D721Med (cell line): ENCODE measurements at regions not wholly inside any gene's neighbourhood (a gene's known extent, or its start where the extent isn't known, plus 50 kb on each side); places are given as distances from the start of the nearest gene placed in this dataset.

ENCODE experiments used
- DNase-seq: peaks from one replicate; pipeline ENCODE4 v3.0.0; 2011; ENCODE audit warnings: low spot score; ENCODE audit not compliant: insufficient read length
- FAIRE-seq: peaks from 2 replicates; lab custom pipeline; 2011; peaks lifted over from hg19 to GRCh38; lab: Jason Lieb, UNC
- TF ChIP-seq, protein P1 (sequence below): IDR thresholded peaks from 2 replicates; pipeline ENCODE4 v1.5.1; 2012; ENCODE audit warnings: mild to moderate bottlenecking, control low read depth; ENCODE audit not compliant: insufficient read depth; ENCODE audit errors: missing control alignments

DNA sequence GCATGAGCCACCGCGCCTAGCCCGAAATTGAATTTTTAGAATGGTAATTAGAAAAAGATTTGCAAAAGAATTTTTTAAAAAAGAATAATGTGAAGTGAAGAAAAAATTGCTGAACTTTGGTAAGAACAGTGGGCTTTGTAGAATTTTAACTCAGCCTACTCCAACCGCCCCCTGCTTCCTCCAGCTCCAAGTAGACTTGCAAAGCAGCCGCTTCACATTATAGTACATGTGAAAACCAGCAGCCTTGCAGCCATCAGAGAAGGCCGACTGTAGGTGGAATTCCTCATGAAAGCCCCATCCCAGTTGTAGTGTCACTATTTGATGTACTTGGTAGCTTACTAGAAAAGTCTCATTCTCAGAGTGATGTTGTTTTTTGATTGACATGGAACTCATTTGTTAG lies 835.6 kb downstream of the TBC1D32 start:
- TF ChIP-seq, protein P1, sequence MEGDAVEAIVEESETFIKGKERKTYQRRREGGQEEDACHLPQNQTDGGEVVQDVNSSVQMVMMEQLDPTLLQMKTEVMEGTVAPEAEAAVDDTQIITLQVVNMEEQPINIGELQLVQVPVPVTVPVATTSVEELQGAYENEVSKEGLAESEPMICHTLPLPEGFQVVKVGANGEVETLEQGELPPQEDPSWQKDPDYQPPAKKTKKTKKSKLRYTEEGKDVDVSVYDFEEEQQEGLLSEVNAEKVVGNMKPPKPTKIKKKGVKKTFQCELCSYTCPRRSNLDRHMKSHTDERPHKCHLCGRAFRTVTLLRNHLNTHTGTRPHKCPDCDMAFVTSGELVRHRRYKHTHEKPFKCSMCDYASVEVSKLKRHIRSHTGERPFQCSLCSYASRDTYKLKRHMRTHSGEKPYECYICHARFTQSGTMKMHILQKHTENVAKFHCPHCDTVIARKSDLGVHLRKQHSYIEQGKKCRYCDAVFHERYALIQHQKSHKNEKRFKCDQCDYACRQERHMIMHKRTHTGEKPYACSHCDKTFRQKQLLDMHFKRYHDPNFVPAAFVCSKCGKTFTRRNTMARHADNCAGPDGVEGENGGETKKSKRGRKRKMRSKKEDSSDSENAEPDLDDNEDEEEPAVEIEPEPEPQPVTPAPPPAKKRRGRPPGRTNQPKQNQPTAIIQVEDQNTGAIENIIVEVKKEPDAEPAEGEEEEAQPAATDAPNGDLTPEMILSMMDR = no peak

DNA sequence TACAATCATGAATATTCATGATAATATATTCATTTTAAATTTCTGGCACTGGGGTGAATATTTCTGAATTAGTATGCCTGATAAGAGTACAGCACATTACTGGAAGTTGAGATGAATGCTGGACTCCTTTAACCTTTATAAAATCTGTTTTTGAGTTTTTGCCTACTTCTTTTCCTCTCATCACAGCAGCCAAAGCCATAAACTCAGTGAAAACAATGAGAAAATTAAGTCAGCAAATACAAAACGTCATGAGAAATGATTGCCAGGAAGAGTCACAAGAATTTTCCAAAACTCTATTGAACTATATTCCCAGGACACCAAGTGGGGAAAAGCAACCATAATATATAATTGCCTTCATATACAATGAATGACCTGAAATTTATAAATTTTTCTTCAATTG lies 837.6 kb downstream of the TBC1D32 start:
- no peak for DNase-seq
- TF ChIP-seq, protein P1 = no peak
- no peak for FAIRE-seq

More for the DNA sequence above, 835.6 kb downstream of the TBC1D32 start:
- DNase-seq (no peak), FAIRE-seq (no peak)

DNA sequence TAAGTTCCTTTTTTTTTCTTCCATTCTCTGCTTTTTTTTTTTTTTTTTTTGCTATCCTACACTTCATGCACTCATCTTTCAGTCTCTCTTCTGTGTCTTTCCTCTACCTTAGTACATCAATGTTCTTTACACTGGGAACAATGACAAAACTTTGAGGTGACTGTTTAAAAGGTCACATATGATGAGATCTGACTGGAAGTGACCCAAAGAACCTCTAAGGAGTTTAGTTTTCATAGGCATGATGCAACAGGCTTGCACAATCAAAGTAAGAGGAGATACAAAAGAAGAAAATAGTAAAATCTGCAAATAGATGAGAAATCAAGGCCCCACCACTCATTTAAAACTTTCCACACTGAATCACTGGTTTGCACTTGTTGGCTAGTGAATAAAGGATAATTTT lies 840.8 kb downstream of the TBC1D32 start:
- TF ChIP-seq, protein P1 = no peak
- DNase-seq (no peak), FAIRE-seq (no peak)

DNA sequence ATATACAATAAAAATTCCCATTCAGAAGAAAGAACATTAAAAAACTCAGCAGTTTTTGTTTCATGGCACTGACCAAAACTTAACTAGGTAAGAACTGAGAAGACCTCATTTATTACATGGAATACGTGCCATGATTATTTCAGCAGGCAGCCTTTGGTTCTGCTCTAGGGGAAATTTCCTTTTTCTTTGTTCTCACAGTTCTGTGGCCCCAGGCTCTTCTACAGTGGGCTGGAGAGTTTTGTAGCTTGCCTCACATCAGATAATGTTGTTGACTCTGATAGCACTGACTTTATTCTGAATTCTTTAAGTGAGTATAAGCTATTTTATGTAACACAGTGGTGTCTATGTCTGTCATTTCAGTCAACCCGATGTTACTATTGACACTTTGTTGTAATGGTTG lies 844.3 kb downstream of the TBC1D32 start:
- DNase-seq = no peak
- FAIRE-seq = no peak
- TF ChIP-seq, protein P1 = no peak

DNA sequence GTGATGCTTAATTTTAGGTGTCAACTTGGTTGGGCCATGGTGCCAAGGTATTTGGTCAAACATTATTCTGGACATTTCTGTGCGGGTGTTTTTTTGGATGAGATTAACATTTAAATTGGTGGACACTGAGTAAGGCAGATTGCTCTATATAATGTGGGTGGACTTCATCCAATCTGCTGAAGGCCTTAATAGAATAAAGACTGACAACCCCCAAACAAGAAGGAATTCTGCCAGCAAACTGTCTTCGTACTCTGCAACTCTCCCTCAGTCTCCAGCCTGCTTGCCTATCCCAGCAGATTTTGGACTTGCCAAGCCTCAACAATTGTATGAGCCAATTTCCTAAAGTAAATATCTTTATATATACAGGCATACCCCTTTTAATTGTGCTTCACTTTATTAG lies 850.1 kb downstream of the TBC1D32 start:
- FAIRE-seq = no peak
- DNase-seq = no peak
- TF ChIP-seq, protein P1 = no peak

DNA sequence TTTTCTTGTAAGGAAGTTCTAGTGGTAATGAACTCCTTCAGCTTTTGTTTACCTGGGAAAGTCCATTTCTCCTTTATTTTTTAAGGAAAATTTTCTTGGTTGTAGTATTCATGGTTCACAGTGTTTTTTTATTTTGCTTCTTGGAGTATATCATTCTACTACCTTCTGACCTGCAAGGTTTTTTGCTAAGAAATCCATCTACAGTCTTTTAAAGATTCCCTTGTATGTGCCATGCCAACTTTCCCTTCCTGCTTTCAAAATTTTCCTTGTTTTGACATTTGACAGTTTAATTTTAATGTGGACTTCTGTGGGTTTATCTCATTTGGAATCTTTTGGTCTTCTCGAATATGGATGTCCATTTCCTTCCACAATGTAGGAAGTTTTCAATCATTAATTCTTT lies 855.6 kb downstream of the TBC1D32 start:
- FAIRE-seq = no peak
- TF ChIP-seq, protein P1 = no peak
- no peak for DNase-seq

DNA sequence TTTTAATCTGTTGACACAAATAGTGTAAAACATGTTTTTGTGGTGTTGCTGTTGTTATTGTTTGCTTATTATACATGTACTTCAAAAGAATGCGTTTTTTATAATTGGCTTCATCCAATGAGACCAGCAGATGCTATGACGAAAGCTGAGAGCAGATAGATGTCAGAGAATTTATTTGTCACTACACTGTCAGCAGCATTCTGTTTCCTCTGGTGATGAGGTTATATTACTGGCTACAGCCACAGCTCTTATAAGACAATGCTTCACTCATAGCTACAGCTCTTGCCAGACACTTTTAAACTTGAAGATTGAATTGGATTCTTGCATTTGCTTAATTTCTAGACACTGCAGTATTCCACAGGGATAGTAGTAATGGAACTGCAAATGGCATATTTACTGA lies 860.5 kb downstream of the TBC1D32 start:
- FAIRE-seq (no peak), DNase-seq (no peak)
- TF ChIP-seq, protein P1 = no peak
